LNCaP clone FGC (cell line): ENCODE measurements at regions not wholly inside any gene's neighbourhood (a gene's known extent, or its start where the extent isn't known, plus 50 kb on each side); places are given as distances from the start of the nearest gene placed in this dataset.

Experiments
- DNase-seq: peaks from one replicate; pipeline ENCODE4 v3.0.0-alpha.2; 2011; ENCODE audit warnings: low read depth
- H3K4me3 ChIP-seq: 2 replicates; pipeline ENCODE4 v1.5.1; 2011; ENCODE audit warnings: mild to moderate bottlenecking, low read depth, low read length, control low read depth
- TF ChIP-seq, protein P1 (sequence below): IDR thresholded peaks from 2 replicates; pipeline ENCODE4 v1.5.1; 2012; ENCODE audit warnings: mild to moderate bottlenecking; ENCODE audit not compliant: control insufficient read depth, insufficient read depth; ENCODE audit errors: extremely low read depth

DNA sequence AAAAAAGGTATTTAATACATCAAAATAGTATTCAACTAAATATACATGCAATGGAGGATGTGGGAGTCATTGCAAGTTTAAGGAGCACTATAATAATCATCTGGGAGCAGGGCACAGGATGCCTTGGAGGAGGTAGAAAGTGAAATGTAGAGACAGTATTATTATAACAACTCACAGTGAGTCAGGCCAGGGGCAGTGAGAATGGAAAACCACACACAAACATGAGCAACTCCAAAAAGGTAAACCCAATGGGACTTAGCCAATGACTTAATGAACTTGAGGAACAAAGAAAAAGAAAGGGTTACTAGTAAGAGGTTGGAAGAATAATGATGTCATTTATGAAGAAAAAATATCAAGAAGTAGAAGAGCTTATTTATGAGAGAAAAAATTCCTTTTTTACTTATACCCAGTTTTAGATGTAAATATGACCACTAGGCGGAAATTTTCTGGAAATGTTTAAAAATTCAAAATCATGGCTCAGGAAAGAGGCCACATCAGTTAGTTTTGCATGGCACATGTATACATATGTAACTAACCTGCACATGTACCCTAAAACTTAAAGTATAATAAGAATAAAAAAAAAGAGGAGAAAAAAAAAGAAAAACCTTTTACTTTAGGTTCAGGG, 389.3 kb downstream of the SUCLA2 start:
- no peak for DNase-seq
- H3K4me3 ChIP-seq: no peak overlapping the region
- TF ChIP-seq, protein P1, sequence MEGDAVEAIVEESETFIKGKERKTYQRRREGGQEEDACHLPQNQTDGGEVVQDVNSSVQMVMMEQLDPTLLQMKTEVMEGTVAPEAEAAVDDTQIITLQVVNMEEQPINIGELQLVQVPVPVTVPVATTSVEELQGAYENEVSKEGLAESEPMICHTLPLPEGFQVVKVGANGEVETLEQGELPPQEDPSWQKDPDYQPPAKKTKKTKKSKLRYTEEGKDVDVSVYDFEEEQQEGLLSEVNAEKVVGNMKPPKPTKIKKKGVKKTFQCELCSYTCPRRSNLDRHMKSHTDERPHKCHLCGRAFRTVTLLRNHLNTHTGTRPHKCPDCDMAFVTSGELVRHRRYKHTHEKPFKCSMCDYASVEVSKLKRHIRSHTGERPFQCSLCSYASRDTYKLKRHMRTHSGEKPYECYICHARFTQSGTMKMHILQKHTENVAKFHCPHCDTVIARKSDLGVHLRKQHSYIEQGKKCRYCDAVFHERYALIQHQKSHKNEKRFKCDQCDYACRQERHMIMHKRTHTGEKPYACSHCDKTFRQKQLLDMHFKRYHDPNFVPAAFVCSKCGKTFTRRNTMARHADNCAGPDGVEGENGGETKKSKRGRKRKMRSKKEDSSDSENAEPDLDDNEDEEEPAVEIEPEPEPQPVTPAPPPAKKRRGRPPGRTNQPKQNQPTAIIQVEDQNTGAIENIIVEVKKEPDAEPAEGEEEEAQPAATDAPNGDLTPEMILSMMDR: no peak

DNA sequence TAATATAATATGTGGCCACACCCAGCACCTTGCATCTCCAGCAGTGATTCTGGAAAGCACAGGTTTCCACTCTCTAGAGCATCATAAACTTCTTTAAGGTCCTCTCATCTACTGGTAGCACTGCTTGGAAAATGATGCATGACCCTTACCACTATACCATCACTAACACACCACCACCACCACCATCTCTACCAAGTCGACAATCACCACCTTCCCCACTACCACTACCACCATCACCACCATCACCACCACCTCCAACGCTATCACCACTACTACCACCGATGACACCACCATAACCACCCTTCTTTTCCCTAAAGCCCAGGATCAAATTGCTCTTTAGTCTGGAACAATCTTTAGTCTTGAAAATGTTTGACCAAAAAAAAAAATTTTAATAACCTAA, 390.4 kb downstream of the SUCLA2 start:
- DNase-seq: no peak
- H3K4me3 ChIP-seq: no peak overlapping the region
- TF ChIP-seq, protein P1: no peak

DNA sequence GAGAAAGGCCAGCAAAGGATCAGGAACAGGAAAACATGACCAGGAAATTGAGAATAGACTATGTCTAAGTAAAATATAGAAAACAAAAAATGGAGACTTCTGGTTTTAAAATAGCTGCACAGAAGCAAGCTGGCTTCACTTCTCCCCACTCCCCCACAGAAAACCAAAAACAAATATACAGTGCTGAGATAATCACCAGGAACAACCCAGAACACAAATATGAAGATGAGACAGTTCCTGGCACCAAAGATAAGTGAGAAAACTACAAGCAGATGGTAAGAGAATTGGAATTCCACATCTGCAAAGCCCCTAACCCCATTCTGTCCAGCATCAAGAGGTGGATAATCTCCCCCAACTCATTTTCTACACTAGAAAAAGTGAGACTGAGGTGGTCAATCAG, 397.7 kb downstream of the SUCLA2 start:
- DNase-seq: no peak
- H3K4me3 ChIP-seq: no peak overlapping the region
- TF ChIP-seq, protein P1: no peak

DNA sequence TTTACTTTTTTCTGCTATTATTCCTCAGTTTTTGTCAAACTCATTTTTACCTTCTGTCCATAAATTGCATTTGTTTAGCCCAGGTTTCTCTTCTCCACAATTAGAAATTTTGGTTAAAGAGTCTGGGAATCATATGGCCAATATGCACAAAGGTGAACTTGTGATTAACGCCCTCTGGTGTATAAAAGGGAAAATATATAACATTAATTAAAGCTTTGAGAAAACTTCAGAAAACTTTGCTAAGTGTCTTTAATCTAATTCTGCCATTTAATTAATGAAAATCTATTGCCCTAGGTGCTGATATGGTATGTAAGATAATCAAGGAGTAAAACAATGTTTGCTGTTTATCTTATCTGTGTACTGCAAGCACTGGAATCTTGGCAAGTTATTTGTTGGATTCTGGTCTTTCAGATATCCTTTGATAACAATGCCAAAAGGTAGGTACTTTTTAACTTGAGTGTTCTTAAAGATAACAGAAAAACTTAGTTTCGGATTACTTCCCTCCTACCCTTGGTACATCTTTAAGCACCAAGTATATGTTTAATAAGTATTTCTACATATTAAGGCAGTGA, 402.6 kb downstream of the SUCLA2 start:
- TF ChIP-seq, protein P1: 0 out of 2 replicates have a peak, but pooled peaks have one; percentile 8
- DNase-seq: no peak
- no peak overlapping the region for H3K4me3 ChIP-seq

DNA sequence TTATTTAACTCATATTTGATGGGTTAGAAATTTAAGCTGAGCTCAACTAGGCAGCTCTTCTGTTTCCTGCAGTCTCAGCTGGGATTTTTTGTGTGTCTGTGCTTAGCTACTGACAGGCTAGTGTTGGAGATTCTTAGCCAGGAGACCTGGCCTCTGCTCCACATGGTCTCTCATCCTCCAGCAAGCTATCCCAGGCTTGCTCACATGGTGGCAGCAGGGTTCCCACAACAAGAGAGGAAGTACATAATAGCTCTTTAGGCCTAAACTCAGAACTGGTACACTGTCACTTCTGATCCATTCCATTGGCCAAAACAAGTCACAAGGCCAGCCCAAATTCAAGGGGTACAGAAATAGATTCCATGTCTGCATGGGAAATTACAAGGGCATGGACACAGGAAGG, 406.2 kb downstream of the SUCLA2 start:
- DNase-seq: no peak
- no peak overlapping the region for H3K4me3 ChIP-seq
- TF ChIP-seq, protein P1: no peak

DNA sequence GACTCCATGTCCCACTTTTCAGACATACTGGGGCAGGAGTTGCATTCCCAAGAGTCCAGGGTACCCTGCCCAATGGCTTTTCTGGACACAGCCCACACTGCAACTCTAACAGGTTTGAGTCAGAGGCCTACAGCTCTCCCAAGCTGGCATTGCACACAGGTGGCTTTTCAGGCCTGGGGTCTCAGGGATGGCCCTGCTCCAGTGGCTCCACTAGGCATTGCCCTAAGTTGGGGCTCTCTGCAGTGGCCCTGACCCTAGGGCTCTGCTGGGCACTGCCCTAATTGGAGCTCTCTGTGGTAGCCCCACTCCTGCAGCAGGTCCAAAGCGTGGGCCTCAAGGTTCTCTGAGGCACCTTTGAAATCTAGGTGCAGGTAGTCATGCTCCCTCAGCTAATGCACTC, 408.8 kb downstream of the SUCLA2 start:
- H3K4me3 ChIP-seq: no peak overlapping the region
- TF ChIP-seq, protein P1: no peak
- no peak for DNase-seq

DNA sequence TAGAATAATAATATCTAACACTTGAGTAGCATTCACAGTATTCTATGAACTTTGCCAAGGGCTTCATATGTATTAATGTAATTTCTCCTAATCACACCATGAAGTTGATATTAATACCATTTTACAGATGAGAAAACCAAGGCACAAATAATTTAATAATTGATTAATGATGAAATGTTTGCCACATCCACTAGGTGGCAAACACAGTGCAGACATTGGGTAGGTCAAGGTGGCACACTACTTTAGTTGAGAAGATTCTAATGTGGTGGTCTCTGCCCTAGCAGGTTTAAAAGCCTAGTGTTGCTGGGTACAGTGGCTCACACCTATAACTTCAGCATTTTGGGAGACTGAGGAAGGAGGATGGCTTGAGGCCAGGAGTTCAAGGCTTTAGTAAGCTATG, 412.4 kb downstream of the SUCLA2 start:
- TF ChIP-seq, protein P1: no peak
- no peak for DNase-seq
- H3K4me3 ChIP-seq: no peak overlapping the region
